BLaER1 treated with 17β-estradiol and CSF1 and Interleukin-3, amounts not matched to agents 10 nM and 100 nM (cell line): ENCODE measurements at regions not wholly inside any gene's neighbourhood (a gene's known extent, or its start where the extent isn't known, plus 50 kb on each side); places are given as distances from the start of the nearest gene placed in this dataset.

Experiments
- H3K27ac ChIP-seq, 11 experiments: shearing (Covaris generic); formaldehyde crosslinking; 2 replicates each; pipeline ENCODE4 v1.8.1; 2022
- H3K27me3 ChIP-seq, 11 experiments: shearing (Covaris generic); formaldehyde crosslinking; 2 replicates each; pipeline ENCODE4 v1.8.1; 2022
- H3K36me3 ChIP-seq, 11 experiments: shearing (Covaris generic); formaldehyde crosslinking; 2 replicates each; pipeline ENCODE4 v1.8.1; 2022
- H3K4me1 ChIP-seq, 10 experiments: shearing (Covaris generic); formaldehyde crosslinking; 2 replicates each; pipeline ENCODE4 v1.8.1; 2022
- H3K4me2 ChIP-seq, 11 experiments: shearing (Covaris generic); formaldehyde crosslinking; 2 replicates each; pipeline ENCODE4 v1.8.1; 2022
- H3K4me3 ChIP-seq, 10 experiments: shearing (Covaris generic); formaldehyde crosslinking; 2 replicates each; pipeline ENCODE4 v1.8.1; 2022
- H3K9ac ChIP-seq, 11 experiments: shearing (Covaris generic); formaldehyde crosslinking; 2 replicates each; pipeline ENCODE4 v1.8.1; 2022
- H3K9me3 ChIP-seq, 11 experiments: shearing (Covaris generic); formaldehyde crosslinking; replicated peaks in 1 of 11; 2 replicates each; pipeline ENCODE4 v1.8.1; 2022
- H4K20me1 ChIP-seq, 11 experiments: shearing (Covaris generic); formaldehyde crosslinking; 2 replicates each; pipeline ENCODE4 v1.8.1; 2022
- Cebpa-rat ChIP-seq, 11 experiments: shearing (Covaris generic); IDR thresholded peaks; 2 replicates each; pipeline ENCODE4 v1.8.1; 2022

- TF ChIP-seq Cebpa-rat (IDR thresholded peaks at IDR 0.05) = no peak
- no peaks in the 10 kb centered on the region for H4K20me1 ChIP-seq
- H3K9ac ChIP-seq = no peak overlapping the region
- H3K27ac ChIP-seq = no peak overlapping the region
- no peak overlapping the region for H3K4me3 ChIP-seq
- H3K36me3 ChIP-seq = no peaks in the 10 kb centered on the region
- H3K9me3 ChIP-seq = no peaks in the 10 kb centered on the region
- H3K27me3 ChIP-seq = no peaks in the 10 kb centered on the region
- peak overlapping the region in 1 of 11 experiments; percentile 38; a peak in 1 of 22 replicates for H3K4me2 ChIP-seq
- H3K4me1 ChIP-seq = peaks cover 0 to 13% (median 0%) of the 10 kb centered on the region in 10 experiments; a peak in 3 of 20 replicates
Observed at GRCh38 chr14:49306152-49306751, 279.9 kb downstream of the RPS29 start.

GRCh38 chr14:49303946-49304516, 282.1 kb downstream of the RPS29 start:
- Histone ChIP-seq H3K4me1 (peaks cover 0 to 13% (median 0%) of the 10 kb centered on the region in 10 experiments; a peak in 3 of 20 replicates), H3K27me3 (no peaks in the 10 kb centered on the region), H4K20me1 (no peaks in the 10 kb centered on the region), H3K9me3 (no peaks in the 10 kb centered on the region), H3K4me2 (no peak overlapping the region), H3K36me3 (no peaks in the 10 kb centered on the region), H3K4me3 (no peak overlapping the region), H3K9ac (no peak overlapping the region), H3K27ac (no peak overlapping the region)
- no peak for TF ChIP-seq Cebpa-rat (IDR thresholded peaks at IDR 0.05)

- no peak for TF ChIP-seq Cebpa-rat (IDR thresholded peaks at IDR 0.05)
- H4K20me1 ChIP-seq = no peaks in the 10 kb centered on the region
- H3K4me2 ChIP-seq = peak overlapping the region in 3 of 11 experiments; percentile 4 to 28 (median 11); a peak in 4 of 22 replicates
- H3K9me3 ChIP-seq = no peaks in the 10 kb centered on the region
- H3K36me3 ChIP-seq = no peaks in the 10 kb centered on the region
- peaks cover 0 to 9% (median 6%) of the 10 kb centered on the region in 10 experiments; a peak in 8 of 20 replicates for H3K4me1 ChIP-seq
- no peak overlapping the region for H3K27ac ChIP-seq
- H3K9ac ChIP-seq = no peak overlapping the region
- no peaks in the 10 kb centered on the region for H3K27me3 ChIP-seq
- H3K4me3 ChIP-seq = no peak overlapping the region
Observed at GRCh38 chr14:49297102-49297501, 289.1 kb downstream of the RPS29 start.

- TF ChIP-seq Cebpa-rat (IDR thresholded peaks at IDR 0.05) = no peak
- H3K4me2 ChIP-seq = no peak overlapping the region
- peaks cover 0 to 9% (median 6%) of the 10 kb centered on the region in 10 experiments; a peak in 8 of 20 replicates for H3K4me1 ChIP-seq
- H3K4me3 ChIP-seq = no peak overlapping the region
- no peaks in the 10 kb centered on the region for H4K20me1 ChIP-seq
- no peaks in the 10 kb centered on the region for H3K36me3 ChIP-seq
- H3K9ac ChIP-seq = no peak overlapping the region
- H3K9me3 ChIP-seq = no peaks in the 10 kb centered on the region
- no peak overlapping the region for H3K27ac ChIP-seq
- no peaks in the 10 kb centered on the region for H3K27me3 ChIP-seq
Observed at GRCh38 chr14:49294621-49295148, 291.5 kb downstream of the RPS29 start.

- no peak for TF ChIP-seq Cebpa-rat (IDR thresholded peaks at IDR 0.05)
- Histone ChIP-seq H3K27ac (no peak overlapping the region), H3K9ac (no peak overlapping the region), H3K4me2 (no peak overlapping the region), H3K36me3 (no peaks in the 10 kb centered on the region), H3K4me1 (peaks cover 0 to 3% (median 0%) of the 10 kb centered on the region in 10 experiments; a peak in 1 of 20 replicates), H3K27me3 (no peaks in the 10 kb centered on the region), H3K4me3 (no peak overlapping the region), H3K9me3 (no peaks in the 10 kb centered on the region), H4K20me1 (no peaks in the 10 kb centered on the region)
Observed at GRCh38 chr14:49287004-49287403, 299.2 kb downstream of the RPS29 start.

- Histone ChIP-seq H4K20me1 (no peaks in the 10 kb centered on the region), H3K9me3 (no peaks in the 10 kb centered on the region), H3K9ac (no peak overlapping the region), H3K36me3 (no peaks in the 10 kb centered on the region), H3K4me3 (no peak overlapping the region), H3K4me2 (no peak overlapping the region), H3K4me1 (peaks cover 0 to 9% (median 0%) of the 10 kb centered on the region in 10 experiments; a peak in 4 of 20 replicates), H3K27ac (no peak overlapping the region), H3K27me3 (no peaks in the 10 kb centered on the region)
- TF ChIP-seq Cebpa-rat (IDR thresholded peaks at IDR 0.05) = no peak
Observed at GRCh38 chr14:49286257-49286983, 299.8 kb downstream of the RPS29 start.

- peaks cover 0 to 43% (median 0%) of the 10 kb centered on the region in 10 experiments; a peak in 5 of 20 replicates for H3K4me1 ChIP-seq
- H3K27me3 ChIP-seq = no peaks in the 10 kb centered on the region
- peak overlapping the region in 2 of 11 experiments; percentile 49 to 74; a peak in 2 of 22 replicates for H3K27ac ChIP-seq
- H4K20me1 ChIP-seq = no peaks in the 10 kb centered on the region
- no peak overlapping the region for H3K4me3 ChIP-seq
- peaks cover 0 to 14% (median 0%) of the 10 kb centered on the region in 11 experiments; a peak in 2 of 22 replicates for H3K9me3 ChIP-seq
- no peak overlapping the region for H3K9ac ChIP-seq
- H3K4me2 ChIP-seq = peak overlapping the region in 2 of 11 experiments; percentile 67 to 72; a peak in 4 of 22 replicates
- TF ChIP-seq Cebpa-rat (IDR thresholded peaks at IDR 0.05) = no peak
- H3K36me3 ChIP-seq = no peaks in the 10 kb centered on the region
Observed at GRCh38 chr14:49280566-49280965, 305.6 kb downstream of the RPS29 start.

- H3K4me3 ChIP-seq = no peak overlapping the region
- H3K36me3 ChIP-seq = no peaks in the 10 kb centered on the region
- H3K27ac ChIP-seq = no peak overlapping the region
- no peaks in the 10 kb centered on the region for H3K27me3 ChIP-seq
- peaks cover 0 to 31% (median 0%) of the 10 kb centered on the region in 10 experiments; a peak in 6 of 20 replicates for H3K4me1 ChIP-seq
- TF ChIP-seq Cebpa-rat (IDR thresholded peaks at IDR 0.05) = no peak
- no peak overlapping the region for H3K4me2 ChIP-seq
- no peaks in the 10 kb centered on the region for H4K20me1 ChIP-seq
- no peak overlapping the region for H3K9ac ChIP-seq
- H3K9me3 ChIP-seq = peaks cover 0 to 9% (median 0%) of the 10 kb centered on the region in 11 experiments; a peak in 5 of 22 replicates
Observed at GRCh38 chr14:49250517-49250916, 335.7 kb downstream of the RPS29 start.

- no peaks in the 10 kb centered on the region for H3K36me3 ChIP-seq
- H3K4me1 ChIP-seq = peaks cover 0 to 31% (median 0%) of the 10 kb centered on the region in 10 experiments; a peak in 6 of 20 replicates
- peaks cover 0 to 9% (median 0%) of the 10 kb centered on the region in 11 experiments; a peak in 5 of 22 replicates for H3K9me3 ChIP-seq
- no peak overlapping the region for H3K4me2 ChIP-seq
- no peak for TF ChIP-seq Cebpa-rat (IDR thresholded peaks at IDR 0.05)
- H3K27ac ChIP-seq = no peak overlapping the region
- no peaks in the 10 kb centered on the region for H3K27me3 ChIP-seq
- H3K9ac ChIP-seq = no peak overlapping the region
- no peak overlapping the region for H3K4me3 ChIP-seq
- no peaks in the 10 kb centered on the region for H4K20me1 ChIP-seq
Observed at GRCh38 chr14:49250109-49250508, 336.1 kb downstream of the RPS29 start.
